HG02981 (cell line): ENCODE measurements at regions not wholly inside any gene's neighbourhood (a gene's known extent, or its start where the extent isn't known, plus 50 kb on each side); places are given as distances from the start of the nearest gene placed in this dataset.
"Not testable (repeated sequence)": the region's sequence is repeated elsewhere in the genome, so short reads cannot be mapped to it uniquely, and the experiment has no call there.

Experiments
- ATAC-seq: cut with Tn5 transposase; IDR thresholded peaks from one replicate; pipeline ENCODE4 v1.9.1; 2021; ENCODE audit warnings: mild to moderate bottlenecking, moderate library complexity; ENCODE audit not compliant: unreplicated experiment

DNA sequence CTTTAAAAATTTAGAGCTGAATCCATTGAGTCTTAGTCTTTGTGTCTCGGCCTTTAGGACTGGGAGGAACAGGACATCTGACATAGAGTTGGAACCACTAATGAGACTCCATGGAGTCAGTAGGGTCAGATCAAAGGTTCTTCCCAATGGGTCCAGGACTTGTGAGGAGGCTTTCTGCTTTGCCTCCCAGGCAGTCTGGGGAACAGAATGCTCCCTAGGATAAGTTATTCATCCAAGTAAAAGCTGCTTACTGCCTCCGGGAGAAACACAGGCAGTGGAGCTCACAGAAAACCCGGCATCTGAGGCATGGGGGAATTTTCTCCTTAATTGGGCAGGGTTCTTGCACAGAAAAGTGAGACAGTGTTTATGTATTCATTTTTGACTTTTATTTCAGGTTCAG is 216.4 kb downstream of the SEC23IP start:
- no peak for ATAC-seq

DNA sequence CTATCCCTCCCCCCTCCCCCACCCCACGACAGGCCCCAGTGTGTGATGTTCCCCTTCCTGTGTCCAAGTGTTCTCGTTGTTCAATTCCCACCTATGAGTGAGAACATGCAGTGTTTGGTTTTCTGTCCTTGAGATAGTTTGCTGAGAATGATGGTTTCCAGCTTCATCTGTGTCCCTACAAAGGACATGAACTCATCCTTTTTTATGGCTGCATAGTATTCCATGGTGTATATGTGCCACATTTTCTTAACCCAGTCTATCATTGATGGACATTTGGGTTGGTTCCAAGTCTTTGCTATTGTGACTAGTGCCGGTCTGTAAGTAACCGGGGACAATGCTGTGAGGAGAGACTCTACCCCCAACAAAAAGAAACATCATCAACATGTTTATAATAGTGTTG is 217.2 kb downstream of the SEC23IP start:
- not testable (repeated sequence) for ATAC-seq

DNA sequence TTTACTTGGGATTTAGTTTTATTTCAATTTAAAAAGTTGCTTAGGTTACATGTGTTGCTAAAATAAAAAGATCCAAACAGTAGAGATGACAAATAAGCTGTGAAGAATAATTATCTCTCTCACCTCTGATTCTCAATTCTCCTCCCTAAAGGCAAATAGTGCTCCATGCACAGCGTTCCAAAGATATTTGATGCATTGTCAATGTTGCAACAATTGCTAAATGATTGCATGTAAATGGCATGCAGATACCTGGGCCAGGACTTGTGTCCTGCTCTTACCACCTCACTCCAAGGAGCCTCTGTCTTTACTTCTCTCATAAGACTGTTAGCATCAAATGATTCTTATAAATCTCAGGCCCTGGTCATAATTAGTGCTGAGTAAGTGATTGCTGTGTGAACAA is 217.7 kb downstream of the SEC23IP start:
- ATAC-seq, result no peak

DNA sequence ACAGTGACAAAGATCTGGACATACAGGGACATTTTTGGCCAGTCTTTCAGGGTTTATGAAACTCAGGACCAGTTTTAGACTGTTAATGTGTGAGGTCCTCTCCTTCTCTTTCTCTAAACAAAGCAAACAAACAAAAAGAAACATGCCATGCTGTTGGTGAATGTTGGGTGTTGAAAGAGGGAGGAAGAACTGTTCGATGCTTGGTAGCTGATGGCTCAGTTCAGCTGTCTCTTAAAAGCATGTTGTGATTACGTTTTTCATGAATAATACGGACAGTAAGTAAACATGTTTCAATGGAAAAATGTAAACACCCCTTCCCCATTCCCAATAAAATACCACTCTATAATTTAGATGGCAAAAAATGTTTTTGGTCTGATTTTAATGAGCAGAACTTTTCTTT is 219.1 kb downstream of the SEC23IP start:
- ATAC-seq, result no peak

DNA sequence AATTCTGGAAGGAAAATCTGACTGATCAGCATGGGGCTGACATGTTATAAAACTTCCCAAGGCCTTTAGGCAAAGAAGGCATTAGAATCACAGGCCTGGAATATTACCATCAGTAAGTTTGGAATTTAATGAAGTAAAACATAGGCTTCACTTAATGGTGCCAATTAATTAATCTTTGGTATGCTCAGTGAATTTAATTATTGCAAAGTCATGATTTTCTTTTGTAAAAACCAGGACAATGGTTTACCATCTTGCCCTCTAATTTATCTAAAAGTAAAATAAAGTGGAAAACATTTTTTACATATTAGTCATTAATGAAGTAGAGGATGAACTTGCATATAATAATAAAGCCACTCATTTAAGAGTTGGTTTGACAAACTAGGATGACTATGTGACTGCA is 220.3 kb downstream of the SEC23IP start:
- no peak for ATAC-seq

DNA sequence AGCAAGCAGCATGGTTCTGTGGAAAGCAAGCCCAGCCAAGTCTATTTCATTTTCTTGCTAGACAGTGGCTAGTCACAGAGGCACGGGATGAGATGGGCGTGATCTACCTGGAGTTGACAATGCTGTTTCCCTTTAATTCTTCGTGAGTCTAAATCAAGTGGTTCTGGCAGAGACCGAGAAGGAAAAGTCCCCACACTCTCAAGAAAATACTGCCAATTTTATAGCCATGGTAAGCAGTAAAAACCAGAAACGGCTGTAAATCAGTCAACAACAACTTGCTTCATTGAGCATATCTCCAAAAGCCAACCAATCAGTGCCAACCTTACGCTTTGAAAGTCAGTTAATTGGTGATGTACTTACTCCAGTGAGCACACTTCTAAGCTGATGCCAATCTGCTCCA is 223.4 kb downstream of the SEC23IP start:
- ATAC-seq, result no peak

DNA sequence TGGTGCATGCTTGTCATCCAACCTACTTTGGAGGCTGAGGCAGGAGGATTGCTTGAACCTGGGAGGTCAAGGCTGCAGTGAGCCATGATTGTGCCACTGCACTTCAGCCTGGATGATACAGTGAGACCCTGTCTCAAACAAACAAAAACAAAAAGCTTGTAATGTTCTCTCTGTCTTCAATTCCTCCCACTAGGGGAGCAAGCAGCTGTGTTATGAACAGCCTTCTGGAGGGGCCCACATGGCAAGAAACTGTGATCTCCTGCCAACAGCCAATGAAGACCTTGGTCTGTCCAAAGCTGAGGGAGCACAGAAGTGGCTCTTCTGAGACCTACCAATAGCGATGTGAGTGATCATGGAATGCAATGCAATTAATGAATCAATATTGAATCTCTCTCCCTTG is 229.2 kb downstream of the SEC23IP start:
- ATAC-seq, result no peak

DNA sequence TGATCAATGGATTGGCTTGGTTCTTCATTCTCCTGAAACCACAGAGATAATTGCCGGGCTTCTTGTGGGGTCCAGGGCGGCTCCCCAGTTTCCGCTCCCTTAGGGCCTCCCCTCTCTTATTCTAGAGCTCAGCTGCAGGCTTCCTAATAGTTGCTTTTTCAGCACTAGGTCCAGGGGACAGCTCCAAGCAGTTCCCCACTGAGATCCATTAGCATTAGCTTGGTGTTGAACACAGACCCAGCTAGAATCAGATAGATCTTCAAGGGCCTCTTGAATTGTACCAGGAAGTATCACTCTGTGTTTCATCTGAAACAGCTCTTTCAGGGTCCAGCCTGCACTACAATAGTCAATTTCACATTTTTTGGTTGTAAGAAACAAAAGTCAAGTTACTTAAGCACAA is 238.7 kb downstream of the SEC23IP start:
- ATAC-seq, result no peak

DNA sequence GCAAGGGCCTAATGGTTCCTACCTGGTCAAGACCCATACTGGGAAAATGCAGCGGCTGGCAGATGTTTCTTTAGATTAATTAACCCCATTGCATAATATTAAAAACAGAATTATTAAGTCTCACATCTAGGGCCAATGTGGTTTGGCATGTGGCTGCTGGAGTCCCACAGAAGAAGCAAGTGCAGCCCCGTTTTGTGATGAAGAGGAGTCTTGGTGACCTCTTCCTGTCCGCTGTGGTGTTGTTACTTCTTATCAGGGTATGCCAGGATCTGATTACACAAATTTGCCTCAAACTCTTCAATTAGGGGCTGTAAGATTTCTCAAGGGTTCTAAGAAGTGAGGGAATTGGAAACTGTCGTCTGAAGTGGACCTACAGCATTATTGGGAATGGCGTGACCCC is 240.3 kb downstream of the SEC23IP start:
- no peak for ATAC-seq

DNA sequence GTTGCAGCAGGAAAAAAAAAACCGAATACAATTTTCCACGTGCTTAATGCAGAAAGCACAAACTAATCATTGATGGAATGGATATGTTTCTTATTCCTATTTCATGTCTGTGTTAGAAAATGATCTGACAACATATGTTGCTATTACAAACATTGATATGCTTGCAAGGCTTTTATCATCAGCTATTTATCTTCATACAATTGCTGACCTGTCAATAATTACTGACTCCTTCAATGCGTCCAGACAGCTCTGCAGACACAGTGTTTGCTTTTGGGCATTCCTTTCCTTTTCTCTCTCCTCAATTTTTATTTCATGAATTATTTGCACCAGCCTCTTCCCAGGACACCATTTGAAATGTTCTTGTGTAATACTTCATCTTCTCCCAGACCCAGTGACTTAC is 246.2 kb downstream of the SEC23IP start:
- ATAC-seq, result no peak

DNA sequence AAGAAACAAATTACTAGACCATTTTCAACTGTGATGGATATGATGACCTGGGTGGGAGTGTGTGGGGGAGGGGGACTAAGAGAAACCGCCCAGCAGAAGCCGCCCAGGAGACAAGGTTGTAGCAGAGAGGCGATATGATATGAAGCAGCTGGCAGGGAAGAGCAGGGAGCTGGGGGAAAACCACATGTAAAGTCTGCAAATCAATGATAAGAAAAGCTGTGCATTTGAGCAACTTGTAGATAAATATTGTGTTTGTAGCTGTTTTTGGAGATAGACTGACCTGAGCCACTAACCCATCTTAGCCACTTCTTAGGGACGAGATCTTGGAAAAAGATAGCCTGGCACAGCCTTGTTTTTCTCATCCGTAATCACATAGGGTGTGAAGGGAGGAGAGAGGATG is 252.6 kb downstream of the SEC23IP start:
- ATAC-seq, result no peak

DNA sequence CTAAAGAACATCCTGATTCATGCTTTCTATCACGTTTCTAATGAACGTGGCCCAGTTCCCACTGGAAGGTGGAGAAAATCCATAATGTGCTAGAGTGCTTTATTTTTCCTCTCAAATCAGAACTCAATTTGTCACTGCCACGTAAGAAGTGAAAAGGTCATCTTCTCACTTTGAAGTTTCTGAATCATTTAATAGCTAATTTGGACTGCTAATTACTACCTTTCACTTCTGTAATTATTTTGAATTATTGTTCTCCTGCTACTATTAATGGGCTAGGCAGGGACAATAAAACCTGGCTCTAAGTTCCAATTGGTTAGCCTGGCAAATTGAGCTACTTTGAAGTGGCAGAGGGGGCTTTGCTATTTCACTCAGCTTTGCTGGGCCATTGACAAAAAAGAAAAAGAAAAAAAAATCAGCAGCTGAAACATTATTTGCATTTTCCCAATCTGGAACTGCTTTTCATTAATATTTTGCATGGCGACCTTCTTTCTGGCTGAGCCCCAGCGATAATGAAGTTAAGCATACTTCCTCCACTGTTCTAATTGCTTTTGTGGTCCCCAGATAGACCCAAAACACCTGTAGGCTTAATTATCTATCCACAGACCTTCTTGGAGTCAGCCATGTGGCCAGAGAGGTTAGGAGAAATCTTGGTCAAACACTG is 264.2 kb downstream of the SEC23IP start:
- no peak for ATAC-seq

DNA sequence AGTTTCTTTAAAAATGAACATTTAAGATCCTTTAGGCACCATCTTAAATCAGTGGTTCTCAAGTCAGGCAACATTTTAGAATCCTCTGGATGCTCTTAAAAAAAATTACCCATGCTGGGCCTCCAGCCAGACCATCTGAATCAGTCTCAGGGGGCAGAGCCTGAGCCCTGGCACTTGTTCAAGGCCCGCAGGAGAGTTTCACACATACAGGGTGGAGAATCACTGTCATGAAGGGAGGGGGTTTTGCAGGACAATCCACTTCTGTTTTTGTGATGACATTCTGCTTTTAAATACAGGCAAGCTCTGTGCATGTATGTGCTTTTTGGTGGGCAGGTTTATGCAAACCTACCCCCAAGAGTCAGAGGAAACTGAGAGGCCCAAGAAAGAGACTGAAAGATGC is 268.6 kb downstream of the SEC23IP start:
- ATAC-seq, result no peak

DNA sequence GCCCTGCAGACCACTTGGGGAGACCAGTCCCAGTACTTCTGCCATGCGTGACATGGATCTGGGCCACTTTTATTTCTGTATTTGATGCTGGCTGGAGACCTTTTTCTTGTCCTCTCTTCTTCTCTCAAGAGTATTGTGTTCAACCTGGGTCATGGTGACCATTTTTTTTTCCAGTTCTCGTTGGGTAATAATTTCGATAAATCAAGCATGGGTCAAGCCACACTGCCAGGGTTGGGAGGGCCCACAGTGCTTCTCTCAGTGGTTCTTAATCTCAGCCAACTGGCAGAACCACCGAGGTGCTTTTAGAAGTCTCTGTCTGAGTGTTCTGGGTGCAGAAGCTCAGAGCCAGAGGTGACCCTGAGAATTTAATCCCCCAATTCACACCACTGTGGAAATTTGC is 269.9 kb downstream of the SEC23IP start:
- no peak for ATAC-seq

DNA sequence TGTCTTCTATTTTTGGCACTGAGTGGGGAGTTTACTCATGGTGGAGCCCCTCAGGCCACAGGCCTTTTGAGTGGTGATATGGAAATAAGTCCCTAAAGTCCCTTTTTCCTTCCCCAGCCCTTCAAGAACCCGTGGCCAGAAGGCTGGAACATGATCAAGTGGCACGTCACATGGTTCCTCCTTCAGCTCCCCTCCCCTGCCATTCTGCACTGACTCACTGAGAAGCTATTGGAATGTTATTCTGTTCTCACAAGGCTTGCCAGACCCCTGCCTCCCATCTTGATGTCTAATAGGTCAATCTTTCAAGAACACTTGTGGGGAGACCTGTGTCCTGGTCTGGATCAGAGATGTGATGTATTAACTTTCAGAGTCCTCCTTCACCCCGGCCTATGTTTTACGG is 279.8 kb downstream of the SEC23IP start:
- no peak for ATAC-seq

DNA sequence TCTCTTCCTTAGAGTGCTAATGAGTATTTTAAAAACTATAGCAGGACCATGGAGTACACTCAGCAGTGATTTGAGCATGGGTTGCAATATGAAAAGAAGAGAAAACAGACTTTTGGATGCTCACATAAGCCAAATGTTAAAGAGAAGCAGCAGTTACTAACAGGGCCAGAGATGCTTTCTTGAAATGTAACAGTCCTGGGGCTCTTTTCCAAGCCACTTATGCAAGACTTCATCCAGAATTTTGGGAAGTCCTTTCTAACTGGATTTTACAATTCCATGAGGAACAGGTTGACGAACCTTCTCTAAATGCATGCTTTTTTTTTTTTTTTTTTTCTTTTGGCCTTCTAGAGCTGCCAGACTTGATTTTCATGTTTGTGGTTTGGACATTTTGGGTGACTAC is 282.0 kb downstream of the SEC23IP start:
- no peak for ATAC-seq

DNA sequence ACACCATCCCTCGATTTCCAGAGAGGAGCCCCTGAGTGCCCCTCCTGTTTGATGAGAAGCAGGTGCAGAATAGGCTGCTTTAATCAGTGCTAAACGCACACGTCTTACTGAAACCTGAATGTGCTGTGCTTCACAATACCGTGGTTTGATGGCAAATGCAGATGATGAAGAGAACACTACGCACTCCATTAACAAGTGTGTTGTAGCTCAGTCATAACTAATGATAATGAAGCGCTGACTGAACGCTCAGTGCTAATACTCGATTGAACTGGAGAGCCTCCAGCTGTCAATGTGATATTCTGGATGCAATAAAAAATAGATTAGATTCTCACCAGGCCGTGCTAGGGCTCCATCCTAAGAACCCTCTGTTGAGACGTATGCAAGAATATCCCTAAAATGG is 279.7 kb upstream of the PLPP4 start:
- ATAC-seq, result no peak

DNA sequence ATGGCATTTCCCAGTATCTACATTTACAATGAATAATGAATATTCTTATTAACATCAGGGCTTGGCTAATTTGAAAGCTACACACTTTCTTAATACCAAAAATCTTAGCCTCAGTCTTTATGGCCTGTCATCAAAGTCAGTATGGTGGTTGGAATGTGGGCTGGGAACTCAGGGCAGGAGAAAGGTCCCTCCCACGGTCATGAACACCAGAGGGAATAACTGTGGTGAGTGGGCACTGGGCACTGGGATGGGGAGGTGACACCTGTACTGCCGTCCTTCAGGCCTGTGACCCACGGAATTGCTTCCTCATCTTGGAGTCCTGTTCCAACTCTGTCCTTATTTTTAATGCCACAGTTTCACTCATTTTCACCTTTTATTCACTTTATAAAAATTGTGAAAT is 276.9 kb upstream of the PLPP4 start:
- no peak for ATAC-seq

DNA sequence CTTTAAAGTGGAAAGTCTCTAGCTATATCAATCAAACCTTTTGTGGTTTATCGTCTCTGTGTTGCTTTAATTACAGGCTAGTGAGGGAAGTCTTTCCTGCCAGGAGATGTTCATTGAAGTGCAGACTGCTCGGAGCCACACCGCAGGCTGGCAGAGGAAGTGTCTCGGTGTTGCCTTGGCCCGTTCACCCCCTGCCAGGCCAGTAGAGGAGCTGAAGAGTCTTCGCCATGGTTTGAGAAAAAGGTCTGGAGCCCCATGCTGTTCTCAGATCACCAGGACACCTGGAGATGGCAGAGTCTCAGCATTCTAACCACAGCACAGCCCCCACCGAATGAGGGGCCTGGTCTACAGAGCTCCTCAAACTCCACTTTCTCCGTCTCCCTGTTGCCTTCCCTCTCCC is 275.9 kb upstream of the PLPP4 start:
- ATAC-seq, result no peak

DNA sequence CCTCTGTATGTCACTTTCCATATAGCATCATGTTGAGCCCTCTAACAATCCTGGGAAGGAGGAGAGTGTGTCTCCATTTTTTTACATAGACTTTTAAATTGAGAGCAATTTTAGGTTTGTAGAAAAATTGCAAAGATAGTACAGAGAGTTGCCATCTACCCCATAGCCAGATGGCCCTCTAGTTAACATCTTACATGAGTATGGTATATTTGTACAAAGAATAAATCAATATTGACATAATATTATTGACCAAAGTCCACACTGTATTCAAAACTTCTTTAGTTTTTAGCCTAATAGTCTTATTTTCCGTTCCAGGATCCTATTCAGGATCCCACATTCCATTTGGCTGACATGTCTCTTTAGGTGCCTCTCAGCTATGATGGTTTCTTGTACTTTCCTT is 274.6 kb upstream of the PLPP4 start:
- no peak for ATAC-seq

DNA sequence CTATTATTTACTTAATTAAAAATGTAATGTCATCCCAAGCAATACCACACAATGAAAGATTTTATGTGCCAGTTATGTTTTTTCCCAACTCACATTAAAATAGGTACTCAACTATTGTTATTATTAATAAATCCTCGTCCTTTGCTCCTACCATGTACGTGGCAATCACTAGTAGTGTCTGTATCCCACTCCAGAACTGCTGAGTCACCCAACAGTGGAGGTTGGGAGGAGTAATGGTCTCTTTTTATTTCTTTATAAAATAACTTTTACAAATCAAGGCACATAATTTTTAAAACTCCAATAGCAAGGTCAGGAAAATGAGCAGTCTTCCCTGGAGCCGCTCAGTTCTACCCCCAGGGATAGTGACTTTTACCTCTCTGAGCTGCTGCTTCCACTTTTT is 273.5 kb upstream of the PLPP4 start:
- no peak for ATAC-seq

DNA sequence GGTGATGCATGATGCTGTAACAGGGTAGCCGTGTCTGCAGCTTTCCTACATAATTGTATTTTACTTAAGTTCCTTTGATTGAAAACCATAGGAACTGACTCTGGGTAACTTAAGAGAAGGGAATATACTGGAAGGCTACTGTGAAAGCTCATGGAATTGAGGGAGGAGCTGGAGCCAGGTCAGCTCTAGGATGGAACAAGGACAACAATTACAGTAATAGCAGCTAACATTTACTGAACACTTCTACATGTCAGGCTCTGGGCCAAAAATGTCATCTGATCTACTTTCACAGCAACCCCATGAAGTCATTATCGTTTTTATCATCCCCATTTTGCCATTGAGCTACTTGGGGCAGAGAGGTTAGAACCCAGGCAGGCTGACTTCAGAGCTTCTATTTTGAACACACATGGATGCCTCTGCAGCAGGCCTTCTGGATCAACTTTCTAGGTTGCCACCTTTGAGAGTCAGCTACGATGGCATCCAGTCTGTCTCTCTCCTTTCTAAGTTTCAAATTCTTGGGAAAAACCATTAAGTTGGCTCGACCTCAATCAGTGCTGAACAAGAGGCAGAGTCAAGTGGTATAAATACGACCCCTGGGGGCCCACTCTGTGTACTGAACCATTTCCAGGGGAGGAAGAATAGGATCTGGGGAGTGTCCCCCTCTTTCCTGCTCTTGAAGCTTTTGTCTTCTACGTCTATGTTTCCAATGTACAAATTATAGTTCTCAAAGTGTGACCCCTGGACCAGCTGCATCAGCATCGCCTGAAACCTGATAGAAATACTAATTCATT is 272.3 kb upstream of the PLPP4 start:
- no peak for ATAC-seq

DNA sequence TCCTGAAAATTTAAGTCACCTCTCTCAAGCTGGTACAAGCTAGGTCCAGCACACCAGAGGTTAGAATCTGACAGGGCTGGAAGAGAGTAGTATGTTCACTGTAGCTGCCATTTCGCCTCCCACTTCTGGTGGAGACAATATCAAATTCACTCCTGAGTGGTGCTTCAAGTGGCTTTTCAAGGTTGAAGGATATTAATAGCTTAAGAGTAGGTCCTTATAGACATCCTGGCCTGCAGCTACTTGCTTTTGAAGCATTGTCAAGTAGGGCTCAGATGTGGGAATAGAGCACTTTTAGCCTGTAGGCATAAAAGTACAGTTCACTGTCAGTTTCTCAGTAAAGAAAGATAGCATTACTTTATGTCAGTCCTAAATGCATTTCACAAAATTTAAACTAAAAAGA is 270.5 kb upstream of the PLPP4 start:
- no peak for ATAC-seq
